ENCODE measurements at regions not wholly inside any gene's neighbourhood (a gene's known extent, or its start where the extent isn't known, plus 50 kb on each side); places are given as distances from the start of the nearest gene placed in this dataset. TPM values are rescaled to one million over a fixed set of nuclear protein-coding genes. Genes with fewer than 3 reads are reported as not detected.

- no peaks in the 10 kb centered on the region for H3K79me2 ChIP-seq (ENCODE audit: insufficient read depth, low read length)
- DNase-seq (ENCODE audit: insufficient read length, low spot score, missing footprints): no peak
- no peaks in the 10 kb centered on the region for H3K4me1 ChIP-seq (ENCODE audit: insufficient read depth, low read length)
- H2AFZ ChIP-seq (ENCODE audit: low read length): no peak overlapping the region
- H4K20me1 ChIP-seq (ENCODE audit: insufficient read depth, low read length): no peaks in the 10 kb centered on the region
- no peaks in the 10 kb centered on the region for H3K36me3 ChIP-seq (ENCODE audit: insufficient read depth, low read length)
- no peak overlapping the region for H3K4me3 ChIP-seq (ENCODE audit: insufficient read depth, low read length)
- H3K27me3 ChIP-seq (ENCODE audit: insufficient read depth, low read length): peaks cover 2% of the 10 kb centered on the region
- H3K4me2 ChIP-seq (ENCODE audit: insufficient read depth, low read length): no peak overlapping the region
- no peak overlapping the region for H3K27ac ChIP-seq (ENCODE audit: low read depth, low read length)
- no peaks in the 10 kb centered on the region for H3K9me3 ChIP-seq (ENCODE audit: low read depth, low read length)
- no peak for TF ChIP-seq CTCF (IDR thresholded peaks at IDR 0.05; ENCODE audit: extremely low read depth, low read depth, low read length)
These were observed 50.5 kb upstream of the CCDC196 start for GRCh38 chr14:66435683-66436082.

Small RNA genes lying in the stretch of these regions (small RNA-seq; reads per million reads assigned to genes)
- not detected for gene RF00019

Measured in osteoblast (primary cell).